Tibial nerve (tissue), 4 donors: ENCODE measurements at regions not wholly inside any gene's neighbourhood (a gene's known extent, or its start where the extent isn't known, plus 50 kb on each side); places are given as distances from the start of the nearest gene placed in this dataset.

Experiments used
- EP300 ChIP-seq, 2 donors: sonication (generic); formaldehyde crosslinking; IDR thresholded peaks; one replicate each; pipeline ENCODE4 v1.6.1; 2017; ENCODE audit warnings: antibody characterized with exemption in 2 of 2, mild to moderate bottlenecking in 1 of 2
- POLR2A ChIP-seq, 2 donors: fragments of 450-650 bp; IDR thresholded peaks; one replicate each; pipeline ENCODE4 v1.6.1; 2017; ENCODE audit warnings: antibody characterized with exemption in 2 of 2, mild to moderate bottlenecking in 2 of 2, moderate library complexity in 2 of 2
- TF ChIP-seq, protein P1 (sequence below), 5 experiments: fragments of 200-600 bp in 3 of 5; fragments of 450-650 bp in 2 of 5; sonication (generic) in 3 of 5; IDR thresholded peaks; one replicate each; pipeline ENCODE4 v1.5.1; 2016 to 2019; ENCODE audit warnings: antibody characterized with exemption in 5 of 5, mild to moderate bottlenecking in 3 of 5, moderate library complexity in 2 of 5

DNA sequence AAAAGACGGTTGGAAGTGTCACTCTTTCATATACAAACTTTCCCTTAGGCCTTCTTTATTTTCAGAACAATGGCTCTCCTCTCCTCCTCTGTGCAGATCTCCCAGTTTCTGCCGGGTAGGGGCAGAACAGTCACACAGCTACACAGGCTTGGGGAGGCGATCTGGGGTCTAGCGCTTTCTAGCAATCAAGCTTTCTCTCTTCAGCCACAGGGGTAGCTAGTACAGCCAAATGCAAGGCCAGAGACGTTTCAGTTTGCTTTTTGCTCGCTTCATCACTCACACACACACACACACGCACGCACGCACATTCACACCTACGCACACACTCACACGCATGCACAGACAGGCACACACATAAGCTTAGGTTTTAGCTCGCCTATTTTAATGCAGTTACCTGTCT is 104.3 kb downstream of the SPATA19 start:
- TF ChIP-seq, protein P1, sequence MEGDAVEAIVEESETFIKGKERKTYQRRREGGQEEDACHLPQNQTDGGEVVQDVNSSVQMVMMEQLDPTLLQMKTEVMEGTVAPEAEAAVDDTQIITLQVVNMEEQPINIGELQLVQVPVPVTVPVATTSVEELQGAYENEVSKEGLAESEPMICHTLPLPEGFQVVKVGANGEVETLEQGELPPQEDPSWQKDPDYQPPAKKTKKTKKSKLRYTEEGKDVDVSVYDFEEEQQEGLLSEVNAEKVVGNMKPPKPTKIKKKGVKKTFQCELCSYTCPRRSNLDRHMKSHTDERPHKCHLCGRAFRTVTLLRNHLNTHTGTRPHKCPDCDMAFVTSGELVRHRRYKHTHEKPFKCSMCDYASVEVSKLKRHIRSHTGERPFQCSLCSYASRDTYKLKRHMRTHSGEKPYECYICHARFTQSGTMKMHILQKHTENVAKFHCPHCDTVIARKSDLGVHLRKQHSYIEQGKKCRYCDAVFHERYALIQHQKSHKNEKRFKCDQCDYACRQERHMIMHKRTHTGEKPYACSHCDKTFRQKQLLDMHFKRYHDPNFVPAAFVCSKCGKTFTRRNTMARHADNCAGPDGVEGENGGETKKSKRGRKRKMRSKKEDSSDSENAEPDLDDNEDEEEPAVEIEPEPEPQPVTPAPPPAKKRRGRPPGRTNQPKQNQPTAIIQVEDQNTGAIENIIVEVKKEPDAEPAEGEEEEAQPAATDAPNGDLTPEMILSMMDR (IDR thresholded peaks at IDR 0.05): no peak
- TF ChIP-seq EP300 (IDR thresholded peaks at IDR 0.05) (no peak), POLR2A (IDR thresholded peaks at IDR 0.05) (no peak)
